ENCODE measurements at regions not wholly inside any gene's neighbourhood (a gene's known extent, or its start where the extent isn't known, plus 50 kb on each side); places are given as distances from the start of the nearest gene placed in this dataset.

- TF ChIP-seq, protein P1, sequence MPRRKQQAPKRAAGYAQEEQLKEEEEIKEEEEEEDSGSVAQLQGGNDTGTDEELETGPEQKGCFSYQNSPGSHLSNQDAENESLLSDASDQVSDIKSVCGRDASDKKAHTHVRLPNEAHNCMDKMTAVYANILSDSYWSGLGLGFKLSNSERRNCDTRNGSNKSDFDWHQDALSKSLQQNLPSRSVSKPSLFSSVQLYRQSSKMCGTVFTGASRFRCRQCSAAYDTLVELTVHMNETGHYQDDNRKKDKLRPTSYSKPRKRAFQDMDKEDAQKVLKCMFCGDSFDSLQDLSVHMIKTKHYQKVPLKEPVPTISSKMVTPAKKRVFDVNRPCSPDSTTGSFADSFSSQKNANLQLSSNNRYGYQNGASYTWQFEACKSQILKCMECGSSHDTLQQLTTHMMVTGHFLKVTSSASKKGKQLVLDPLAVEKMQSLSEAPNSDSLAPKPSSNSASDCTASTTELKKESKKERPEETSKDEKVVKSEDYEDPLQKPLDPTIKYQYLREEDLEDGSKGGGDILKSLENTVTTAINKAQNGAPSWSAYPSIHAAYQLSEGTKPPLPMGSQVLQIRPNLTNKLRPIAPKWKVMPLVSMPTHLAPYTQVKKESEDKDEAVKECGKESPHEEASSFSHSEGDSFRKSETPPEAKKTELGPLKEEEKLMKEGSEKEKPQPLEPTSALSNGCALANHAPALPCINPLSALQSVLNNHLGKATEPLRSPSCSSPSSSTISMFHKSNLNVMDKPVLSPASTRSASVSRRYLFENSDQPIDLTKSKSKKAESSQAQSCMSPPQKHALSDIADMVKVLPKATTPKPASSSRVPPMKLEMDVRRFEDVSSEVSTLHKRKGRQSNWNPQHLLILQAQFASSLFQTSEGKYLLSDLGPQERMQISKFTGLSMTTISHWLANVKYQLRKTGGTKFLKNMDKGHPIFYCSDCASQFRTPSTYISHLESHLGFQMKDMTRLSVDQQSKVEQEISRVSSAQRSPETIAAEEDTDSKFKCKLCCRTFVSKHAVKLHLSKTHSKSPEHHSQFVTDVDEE (CRISPR knock-in tag; IDR thresholded peaks at IDR 0.05) = no peak
- TF ChIP-seq OSR1 (CRISPR knock-in tag; IDR thresholded peaks at IDR 0.05) = no peak
- TF ChIP-seq, protein P2, sequence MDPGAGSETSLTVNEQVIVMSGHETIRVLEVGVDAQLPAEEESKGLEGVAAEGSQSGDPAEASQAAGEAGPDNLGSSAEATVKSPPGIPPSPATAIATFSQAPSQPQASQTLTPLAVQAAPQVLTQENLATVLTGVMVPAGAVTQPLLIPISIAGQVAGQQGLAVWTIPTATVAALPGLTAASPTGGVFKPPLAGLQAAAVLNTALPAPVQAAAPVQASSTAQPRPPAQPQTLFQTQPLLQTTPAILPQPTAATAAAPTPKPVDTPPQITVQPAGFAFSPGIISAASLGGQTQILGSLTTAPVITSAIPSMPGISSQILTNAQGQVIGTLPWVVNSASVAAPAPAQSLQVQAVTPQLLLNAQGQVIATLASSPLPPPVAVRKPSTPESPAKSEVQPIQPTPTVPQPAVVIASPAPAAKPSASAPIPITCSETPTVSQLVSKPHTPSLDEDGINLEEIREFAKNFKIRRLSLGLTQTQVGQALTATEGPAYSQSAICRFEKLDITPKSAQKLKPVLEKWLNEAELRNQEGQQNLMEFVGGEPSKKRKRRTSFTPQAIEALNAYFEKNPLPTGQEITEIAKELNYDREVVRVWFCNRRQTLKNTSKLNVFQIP (CRISPR knock-in tag; IDR thresholded peaks at IDR 0.05; ENCODE audit: borderline replicate concordance, low read depth) = no peak
- no peak for TF ChIP-seq ESRRG (CRISPR knock-in tag; IDR thresholded peaks at IDR 0.05)
Observed at GRCh38 chr10:64067009-64067606, 545.9 kb downstream of the REEP3 start (continued).

DNA sequence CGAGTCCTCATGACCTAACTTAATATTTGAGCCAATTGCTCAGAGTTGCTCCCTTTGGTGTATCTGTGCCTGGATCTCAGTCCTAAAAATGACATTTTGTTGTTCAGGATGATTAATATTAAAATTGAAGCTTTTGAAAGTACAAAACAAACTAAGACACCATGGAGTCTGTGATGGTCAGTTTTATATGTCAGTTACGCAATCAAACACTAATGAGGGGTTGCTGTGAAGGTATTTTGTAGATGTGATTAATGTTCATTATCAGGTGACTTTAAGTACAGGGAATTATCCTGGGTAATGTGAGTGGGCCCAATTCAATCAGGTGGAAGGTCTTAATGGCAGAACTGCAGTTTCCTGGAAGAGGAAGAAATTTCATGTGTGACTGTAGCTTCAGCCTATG, 546.7 kb downstream of the REEP3 start:
- TF ChIP-seq, protein P3, sequence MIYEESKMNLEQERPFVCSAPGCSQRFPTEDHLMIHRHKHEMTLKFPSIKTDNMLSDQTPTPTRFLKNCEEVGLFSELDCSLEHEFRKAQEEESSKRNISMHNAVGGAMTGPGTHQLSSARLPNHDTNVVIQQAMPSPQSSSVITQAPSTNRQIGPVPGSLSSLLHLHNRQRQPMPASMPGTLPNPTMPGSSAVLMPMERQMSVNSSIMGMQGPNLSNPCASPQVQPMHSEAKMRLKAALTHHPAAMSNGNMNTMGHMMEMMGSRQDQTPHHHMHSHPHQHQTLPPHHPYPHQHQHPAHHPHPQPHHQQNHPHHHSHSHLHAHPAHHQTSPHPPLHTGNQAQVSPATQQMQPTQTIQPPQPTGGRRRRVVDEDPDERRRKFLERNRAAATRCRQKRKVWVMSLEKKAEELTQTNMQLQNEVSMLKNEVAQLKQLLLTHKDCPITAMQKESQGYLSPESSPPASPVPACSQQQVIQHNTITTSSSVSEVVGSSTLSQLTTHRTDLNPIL (CRISPR knock-in tag; IDR thresholded peaks at IDR 0.05; ENCODE audit: low read depth) = no peak
- TF ChIP-seq BACH2 (CRISPR knock-in tag; IDR thresholded peaks at IDR 0.05; ENCODE audit: borderline replicate concordance) (no peak), RARB (CRISPR knock-in tag; IDR thresholded peaks at IDR 0.05) (no peak), ARNTL (CRISPR knock-in tag; IDR thresholded peaks at IDR 0.05; ENCODE audit: borderline replicate concordance, low read depth) (no peak), ISL1 (CRISPR knock-in tag; IDR thresholded peaks at IDR 0.05) (no peak), TCF4 (CRISPR knock-in tag; IDR thresholded peaks at IDR 0.05; ENCODE audit: borderline replicate concordance) (no peak), ZNF8 (CRISPR knock-in tag; IDR thresholded peaks at IDR 0.05) (no peak)
- ATAC-seq = no peak

- TF ChIP-seq OSR1 (CRISPR knock-in tag; IDR thresholded peaks at IDR 0.05) (no peak), GLIS3 (CRISPR knock-in tag; IDR thresholded peaks at IDR 0.05) (no peak), ZC3H10 (CRISPR knock-in tag; IDR thresholded peaks at IDR 0.05) (no peak), ISL1 (CRISPR knock-in tag; IDR thresholded peaks at IDR 0.05) (no peak), ZNF8 (CRISPR knock-in tag; IDR thresholded peaks at IDR 0.05) (no peak), ZNF565 (CRISPR knock-in tag; conservative IDR thresholded peaks at IDR 0.05; ENCODE audit: low read depth) (no peak), SNAI2 (CRISPR knock-in tag; IDR thresholded peaks at IDR 0.05) (no peak), PPARA (CRISPR knock-in tag; IDR thresholded peaks at IDR 0.05; ENCODE audit: borderline replicate concordance) (no peak), RARB (CRISPR knock-in tag; IDR thresholded peaks at IDR 0.05) (no peak), ZFP3 (CRISPR knock-in tag; IDR thresholded peaks at IDR 0.05) (no peak), BACH2 (CRISPR knock-in tag; IDR thresholded peaks at IDR 0.05; ENCODE audit: borderline replicate concordance) (no peak)
- TF ChIP-seq, protein P3 (CRISPR knock-in tag; IDR thresholded peaks at IDR 0.05; ENCODE audit: low read depth) = no peak
- TF ChIP-seq, protein P4, sequence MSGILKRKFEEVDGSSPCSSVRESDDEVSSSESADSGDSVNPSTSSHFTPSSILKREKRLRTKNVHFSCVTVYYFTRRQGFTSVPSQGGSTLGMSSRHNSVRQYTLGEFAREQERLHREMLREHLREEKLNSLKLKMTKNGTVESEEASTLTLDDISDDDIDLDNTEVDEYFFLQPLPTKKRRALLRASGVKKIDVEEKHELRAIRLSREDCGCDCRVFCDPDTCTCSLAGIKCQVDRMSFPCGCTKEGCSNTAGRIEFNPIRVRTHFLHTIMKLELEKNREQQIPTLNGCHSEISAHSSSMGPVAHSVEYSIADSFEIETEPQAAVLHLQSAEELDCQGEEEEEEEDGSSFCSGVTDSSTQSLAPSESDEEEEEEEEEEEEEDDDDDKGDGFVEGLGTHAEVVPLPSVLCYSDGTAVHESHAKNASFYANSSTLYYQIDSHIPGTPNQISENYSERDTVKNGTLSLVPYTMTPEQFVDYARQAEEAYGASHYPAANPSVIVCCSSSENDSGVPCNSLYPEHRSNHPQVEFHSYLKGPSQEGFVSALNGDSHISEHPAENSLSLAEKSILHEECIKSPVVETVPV (CRISPR knock-in tag; IDR thresholded peaks at IDR 0.05) = no peak
- no peak for ATAC-seq
Observed at GRCh38 chr10:64070241-64070640, 549.0 kb downstream of the REEP3 start.

GRCh38 chr10:64071218-64071617, 550.0 kb downstream of the REEP3 start:
- no peak for ATAC-seq
- TF ChIP-seq ZNF70 (CRISPR knock-in tag; IDR thresholded peaks at IDR 0.05) (no peak), ZC3H10 (CRISPR knock-in tag; IDR thresholded peaks at IDR 0.05) (no peak), ISL1 (CRISPR knock-in tag; IDR thresholded peaks at IDR 0.05) (no peak), RARB (CRISPR knock-in tag; IDR thresholded peaks at IDR 0.05) (no peak), PATZ1 (CRISPR knock-in tag; IDR thresholded peaks at IDR 0.05; ENCODE audit: borderline replicate concordance) (no peak), ZFP30 (CRISPR knock-in tag; IDR thresholded peaks at IDR 0.05) (no peak), TCF4 (CRISPR knock-in tag; IDR thresholded peaks at IDR 0.05; ENCODE audit: borderline replicate concordance) (no peak), PPARA (CRISPR knock-in tag; IDR thresholded peaks at IDR 0.05; ENCODE audit: borderline replicate concordance) (no peak), BACH2 (CRISPR knock-in tag; IDR thresholded peaks at IDR 0.05; ENCODE audit: borderline replicate concordance) (no peak)
- TF ChIP-seq, protein P3 (CRISPR knock-in tag; IDR thresholded peaks at IDR 0.05; ENCODE audit: low read depth) = no peak
- TF ChIP-seq, protein P4 (CRISPR knock-in tag; IDR thresholded peaks at IDR 0.05) = no peak
